Amniotic epithelial cell (primary cell): ENCODE measurements at regions not wholly inside any gene's neighbourhood (a gene's known extent, or its start where the extent isn't known, plus 50 kb on each side); places are given as distances from the start of the nearest gene placed in this dataset.

Source experiments
- DNase-seq: peaks from one replicate; pipeline ENCODE4 v3.0.0-alpha.2; 2010; ENCODE audit warnings: low read depth

DNA sequence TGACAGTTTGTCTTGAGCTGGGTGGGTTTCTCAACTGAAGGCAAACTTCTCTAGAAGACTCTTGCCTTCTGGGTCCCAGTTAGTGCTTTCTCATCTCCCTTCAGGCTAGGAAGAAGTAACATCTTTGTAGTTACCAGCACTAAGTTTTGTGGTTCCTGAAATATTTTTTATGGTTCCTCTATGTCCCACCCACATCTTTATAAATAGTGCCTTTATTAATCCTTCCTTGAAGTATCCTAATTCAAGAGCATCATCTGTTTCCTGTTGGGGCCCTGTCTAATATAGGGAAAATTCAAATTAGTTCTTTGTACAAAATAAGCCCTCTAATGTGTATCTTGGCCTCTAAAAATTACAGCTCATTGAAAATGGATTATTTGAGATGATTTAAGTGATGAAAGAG lies 147.4 kb upstream of the MAOA start:
- DNase-seq, result no peak

DNA sequence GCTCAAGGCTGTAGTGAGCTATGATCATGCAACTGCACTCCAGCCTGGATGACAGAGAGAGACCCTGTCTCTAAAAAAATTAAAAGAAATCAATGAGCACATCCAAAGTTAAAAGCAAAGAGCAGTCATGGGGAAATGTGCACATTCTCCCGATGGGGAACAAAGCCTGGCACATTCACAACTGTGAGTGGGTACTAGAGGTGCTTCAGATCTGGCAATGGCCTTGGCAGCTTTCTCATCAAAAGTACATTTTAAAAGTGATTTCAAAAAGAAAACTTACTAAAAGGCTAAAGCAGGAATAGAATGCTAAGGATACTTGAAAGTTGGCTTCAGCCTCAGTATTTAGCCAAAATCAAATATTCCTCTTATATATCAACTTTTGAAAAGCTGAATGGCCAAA lies 145.9 kb upstream of the MAOA start:
- no peak for DNase-seq

DNA sequence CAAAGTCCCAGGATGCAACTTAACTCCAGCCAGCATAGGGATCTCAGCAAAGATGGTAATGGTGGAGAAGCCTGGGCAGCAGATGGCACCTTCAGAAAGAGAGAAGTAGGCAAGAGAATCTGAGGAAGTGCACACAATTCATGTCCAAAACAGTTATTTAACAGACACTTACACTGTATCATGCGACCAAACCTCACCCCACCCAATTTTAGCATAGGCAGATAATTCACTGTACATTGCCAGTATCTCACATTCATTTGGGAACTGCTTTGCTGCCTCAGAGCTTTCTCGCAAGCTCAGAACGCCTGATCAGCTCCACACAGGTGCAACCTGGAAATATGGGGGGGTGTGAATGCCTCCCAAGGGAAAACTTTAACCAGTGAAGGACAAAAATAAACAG lies 143.0 kb upstream of the MAOA start:
- DNase-seq, result no peak

DNA sequence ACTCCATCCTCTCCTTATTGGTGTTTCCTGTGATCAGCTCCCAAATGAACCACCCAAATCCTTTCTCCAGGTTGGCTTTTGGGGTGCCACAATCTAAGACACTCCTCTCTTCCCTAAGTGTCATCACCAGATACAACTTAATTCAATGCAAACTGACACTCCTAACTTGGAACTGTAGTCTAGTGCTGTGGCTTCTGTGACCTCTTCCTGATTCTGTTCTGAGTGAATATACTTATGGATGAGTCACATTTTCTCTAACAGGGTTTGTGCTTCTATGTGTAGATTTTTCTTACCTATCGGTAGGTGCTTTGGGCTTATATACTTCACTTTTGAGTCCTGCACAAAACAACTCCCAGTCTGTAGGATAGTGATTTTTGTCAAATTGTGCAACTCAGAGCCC lies 141.3 kb upstream of the MAOA start:
- no peak for DNase-seq

- DNase-seq, result no peak
These were observed 133.5 kb upstream of the MAOA start for GRCh38 chrX:43522582-43522981.

DNA sequence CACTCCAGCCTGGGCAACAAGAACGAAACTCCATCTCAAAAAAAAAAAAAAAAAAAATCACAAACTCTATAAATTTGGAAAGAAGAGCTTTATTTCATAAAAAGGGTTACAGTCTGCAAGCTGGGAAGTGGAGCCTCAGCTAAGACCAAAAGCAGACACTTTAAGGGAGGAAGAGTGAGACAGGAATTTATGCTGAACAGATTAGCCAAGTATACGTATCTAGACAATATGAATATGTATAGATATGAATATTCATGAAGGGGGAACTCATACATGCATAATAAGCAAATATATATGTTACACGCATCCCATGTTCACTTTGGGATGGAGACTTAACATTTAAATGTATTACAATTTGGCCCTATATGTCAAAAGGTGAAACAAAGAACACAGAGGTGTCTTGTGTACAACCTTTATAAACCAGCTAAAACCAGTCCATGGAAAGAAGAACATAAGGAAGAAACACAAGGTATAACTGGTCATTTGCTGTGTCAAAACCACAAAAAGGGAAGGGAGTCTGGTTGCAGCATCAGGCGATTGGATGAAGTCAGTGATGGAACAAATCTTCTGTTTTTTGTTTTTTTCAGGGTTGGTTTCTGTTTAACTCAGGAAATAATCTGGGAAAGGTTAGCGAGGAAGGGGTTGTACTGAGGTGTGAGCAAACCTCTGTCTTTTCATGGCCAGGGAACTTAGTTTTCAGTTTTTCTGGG lies 130.0 kb upstream of the MAOA start:
- no peak for DNase-seq

GRCh38 chrX:43526878-43527277 lies 129.2 kb upstream of the MAOA start:
- DNase-seq, result no peak

- DNase-seq, result no peak
These were observed 128.3 kb upstream of the MAOA start for GRCh38 chrX:43527801-43528200.

- DNase-seq, result no peak
These were observed 125.3 kb upstream of the MAOA start for GRCh38 chrX:43530837-43531236.

DNA sequence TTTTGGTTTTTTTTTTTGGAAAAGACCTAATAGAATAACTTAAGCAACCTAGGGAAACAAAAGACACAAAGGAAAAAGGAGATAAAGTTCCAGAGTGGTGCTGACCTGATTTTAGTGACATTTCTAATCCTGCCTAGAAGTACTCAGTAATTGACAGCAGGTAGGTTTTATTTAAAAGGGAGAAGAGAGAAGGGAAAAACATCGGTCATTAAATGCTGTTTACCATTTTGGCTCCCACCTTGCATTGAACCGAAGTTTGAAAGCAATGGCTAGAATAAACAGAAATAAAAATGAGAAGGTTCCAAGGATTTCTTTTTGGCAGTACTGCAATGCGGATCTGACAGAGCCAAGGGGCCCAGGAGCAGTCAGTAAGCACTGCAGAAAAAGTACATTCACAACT lies 115.8 kb upstream of the MAOA start:
- no peak for DNase-seq

- DNase-seq, result no peak
These were observed 104.5 kb upstream of the MAOA start for GRCh38 chrX:43551590-43551989.

DNA sequence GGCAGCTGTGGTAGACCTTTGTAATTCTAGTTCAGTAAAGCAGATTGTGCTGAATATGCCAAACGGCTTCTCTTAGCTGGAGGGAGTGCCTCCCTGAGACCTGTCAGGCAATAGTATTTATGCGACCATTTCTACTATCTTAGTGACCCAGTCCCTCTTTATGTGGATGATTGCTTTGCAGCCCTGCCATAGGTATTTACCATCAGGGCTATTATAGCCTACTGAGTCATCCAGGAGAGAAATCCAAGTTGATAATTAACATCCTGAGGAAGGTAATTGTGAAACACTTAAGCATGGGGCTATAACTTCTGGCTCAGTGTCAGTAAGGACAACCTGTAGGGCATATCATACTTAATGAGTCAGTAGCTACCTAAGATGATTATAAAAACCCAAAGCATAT lies 103.9 kb upstream of the MAOA start:
- DNase-seq, result peak; percentile 26

- DNase-seq, result no peak
These were observed 103.4 kb upstream of the MAOA start for GRCh38 chrX:43552703-43553102.

DNA sequence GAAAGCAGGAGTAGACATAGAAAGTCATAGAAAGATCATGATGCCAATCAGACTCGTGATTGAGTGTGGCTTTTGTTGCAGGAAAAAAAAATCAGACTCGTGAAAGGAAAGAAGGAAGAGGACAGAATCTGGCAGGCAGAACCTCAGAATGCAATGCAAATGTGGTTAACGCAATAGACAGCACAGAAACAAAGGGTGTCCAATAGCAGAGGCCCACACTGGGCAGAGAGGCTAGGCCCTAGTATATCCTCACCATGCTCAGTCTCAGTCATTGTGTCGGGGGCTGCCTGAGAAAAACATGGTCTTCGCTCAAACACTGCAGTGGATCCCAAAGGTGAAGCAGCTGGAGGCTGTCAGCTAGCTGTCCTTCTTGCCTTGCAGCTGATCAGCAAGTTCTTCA lies 102.8 kb upstream of the MAOA start:
- no peak for DNase-seq

DNA sequence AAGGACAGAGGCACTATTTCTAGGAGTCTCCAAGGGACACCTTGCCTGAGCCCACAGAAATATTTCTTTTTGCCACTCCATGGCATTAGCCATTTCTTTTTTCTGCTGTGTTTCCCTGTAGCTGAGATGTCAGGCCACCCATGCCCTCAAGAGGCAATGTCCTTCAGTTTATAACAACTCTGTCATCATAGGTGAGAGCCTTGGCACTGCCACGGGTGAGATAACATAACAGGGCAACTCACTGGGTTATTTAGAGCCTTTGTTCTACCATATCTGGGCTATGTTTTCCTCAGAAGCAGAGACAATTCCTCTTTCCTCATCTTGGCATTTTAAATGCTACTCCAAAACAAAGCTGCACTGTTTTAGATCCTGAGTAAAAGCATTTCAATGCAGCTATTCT lies 99.9 kb upstream of the MAOA start:
- DNase-seq, result no peak

DNA sequence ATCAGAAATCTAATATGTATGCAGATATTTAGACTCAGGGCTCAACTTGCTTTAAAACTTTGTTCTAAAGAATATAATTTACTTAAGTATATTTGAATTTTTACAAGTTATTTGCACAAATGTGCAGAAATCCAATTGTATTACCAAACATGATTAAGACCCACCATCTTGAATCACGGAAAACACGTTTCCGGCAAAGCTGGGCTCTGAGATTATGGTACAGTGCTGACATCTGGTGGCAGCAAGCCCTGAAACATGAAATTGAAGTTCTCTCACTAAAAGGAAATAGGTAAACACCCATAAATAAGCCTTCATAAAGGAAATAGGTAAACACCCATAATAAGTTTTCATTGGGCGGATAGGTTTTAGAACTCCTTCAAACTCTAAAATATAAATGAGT lies 98.3 kb upstream of the MAOA start:
- DNase-seq, result peak; percentile 50

DNA sequence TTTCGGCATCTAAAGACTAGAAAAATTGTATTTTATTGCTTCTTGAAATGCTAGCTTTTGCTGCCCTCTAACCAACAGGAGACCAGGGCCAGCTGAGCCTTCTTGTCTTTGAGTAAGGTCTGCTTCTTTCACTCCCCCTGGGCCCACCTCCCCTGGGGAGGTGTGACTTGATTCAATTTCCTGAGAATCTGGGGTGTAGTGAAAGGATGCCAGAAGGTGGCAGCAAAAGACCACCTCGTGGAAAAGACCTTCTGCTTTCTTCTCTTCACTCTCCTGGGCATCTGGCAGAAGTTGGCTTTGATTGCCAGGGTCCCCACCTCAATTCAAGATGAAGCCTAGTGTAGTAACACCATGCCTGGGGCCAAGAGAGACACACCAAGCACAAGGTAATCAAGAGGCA lies 96.5 kb upstream of the MAOA start:
- peak; percentile 40 for DNase-seq

- DNase-seq, result no peak
These were observed 95.7 kb upstream of the MAOA start for GRCh38 chrX:43560247-43560946.

GRCh38 chrX:43562372-43562771 lies 93.7 kb upstream of the MAOA start:
- peak; percentile 51 for DNase-seq

DNA sequence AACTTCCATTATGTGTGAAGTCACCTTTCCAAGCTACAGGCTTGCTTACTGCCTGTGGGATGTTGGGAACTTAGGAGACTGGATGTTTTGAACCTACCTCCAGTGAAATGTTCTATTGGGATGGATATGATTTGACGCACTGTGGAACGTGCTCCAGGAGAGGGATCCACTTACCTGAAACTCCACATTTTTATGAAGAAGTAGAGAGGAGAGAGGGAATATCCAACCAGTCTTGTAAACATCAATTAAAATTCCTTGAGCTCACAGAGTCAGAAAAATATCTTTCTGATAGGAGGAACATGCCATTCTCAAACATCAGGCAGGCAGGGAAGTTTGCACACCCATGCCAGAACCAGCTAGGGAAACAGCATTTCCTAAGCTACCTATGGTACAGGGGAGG lies 91.1 kb upstream of the MAOA start:
- DNase-seq, result no peak

DNA sequence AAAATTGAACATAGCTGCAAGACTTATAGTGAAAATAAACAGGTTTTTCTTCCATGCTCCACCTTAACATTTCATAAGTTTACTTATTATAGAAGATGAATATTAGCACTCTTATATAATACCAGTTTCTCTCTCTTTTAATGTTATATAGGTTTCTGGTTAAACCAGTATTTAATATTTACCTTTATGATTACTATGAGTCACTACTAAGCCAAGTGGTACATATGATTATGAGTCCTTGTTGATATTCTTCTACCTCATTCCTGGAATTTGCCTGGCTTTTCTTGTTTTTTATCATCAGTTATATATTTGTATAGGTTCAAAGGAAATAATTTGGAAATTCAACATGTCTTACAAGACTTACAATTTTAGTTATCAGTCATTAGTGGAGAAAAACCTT lies 89.9 kb upstream of the MAOA start:
- DNase-seq, result no peak

- peak; percentile 23 for DNase-seq
These were observed 82.6 kb upstream of the MAOA start for GRCh38 chrX:43573441-43574015.

DNA sequence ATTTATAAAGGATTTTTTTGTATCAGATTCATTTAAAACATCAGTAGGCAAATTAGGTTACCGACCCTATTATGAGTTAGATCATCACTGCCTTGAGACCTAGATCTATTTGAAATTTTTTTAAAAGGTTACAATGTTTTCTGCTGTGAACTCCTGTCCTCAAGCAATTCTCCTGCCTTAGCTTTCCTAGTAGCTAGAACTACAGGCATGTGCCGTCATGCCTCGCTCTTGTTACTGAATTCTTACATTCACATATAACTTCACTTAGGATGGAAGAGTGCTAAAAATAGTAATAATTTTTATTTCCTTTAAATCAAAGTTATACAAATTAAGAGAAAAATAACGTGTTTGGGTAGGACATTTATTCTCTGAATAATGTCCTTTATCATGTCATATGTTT lies 75.5 kb upstream of the MAOA start:
- no peak for DNase-seq

DNA sequence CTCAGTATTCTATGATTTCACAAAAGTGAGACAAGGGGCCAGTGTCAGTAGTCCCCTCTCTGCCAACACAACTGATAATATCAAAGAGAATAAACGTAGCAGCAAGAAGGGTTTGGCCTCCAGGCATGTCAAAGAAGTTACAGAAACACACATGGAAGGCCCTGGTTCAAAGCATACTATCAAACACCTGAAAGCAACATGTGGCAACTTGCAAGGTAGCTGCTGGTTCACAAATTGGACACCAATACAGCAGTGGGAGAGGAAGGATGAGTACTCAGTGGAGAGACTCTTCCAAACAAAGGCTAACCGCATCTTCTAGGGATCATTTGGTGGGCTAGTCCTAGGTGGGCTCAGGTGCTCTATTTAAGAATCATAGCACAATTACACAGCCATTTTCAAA lies 74.9 kb upstream of the MAOA start:
- DNase-seq, result no peak
